ENCODE measurements at regions not wholly inside any gene's neighbourhood (a gene's known extent, or its start where the extent isn't known, plus 50 kb on each side); places are given as distances from the start of the nearest gene placed in this dataset.

GRCh38 chr12:84760091-84760865 lies 152.3 kb downstream of the SLC6A15 start:
- Histone ChIP-seq H3K9ac (ENCODE audit: low read length) (no peak overlapping the region), H3K36me3 (replicated peaks in 1 of 2; ENCODE audit: control extremely low read depth in 1 of 2, control insufficient read depth in 1 of 2, extremely low read depth in 1 of 2, insufficient read depth in 2 of 2, low read length in 1 of 2) (no peaks in the 10 kb centered on the region), H3K4me3 (ENCODE audit: control extremely low read depth in 1 of 5, extremely low read depth in 1 of 5, insufficient read depth in 1 of 5, low read depth in 2 of 5, low read length in 4 of 5) (no peak overlapping the region), H4K20me1 (ENCODE audit: control insufficient read depth, insufficient read depth, low read length, poor library complexity, severe bottlenecking) (no peaks in the 10 kb centered on the region), H2AFZ (ENCODE audit: insufficient read depth, low read depth, low read length, poor library complexity, severe bottlenecking) (no peak overlapping the region), H3K4me2 (replicated peaks; ENCODE audit: low read depth, low read length, poor library complexity, severe bottlenecking) (no peak overlapping the region), H3K79me2 (ENCODE audit: control insufficient read depth, insufficient read depth, low read length) (no peaks in the 10 kb centered on the region), H3K4me1 (ENCODE audit: control insufficient read depth in 2 of 2, insufficient read depth in 2 of 2, low read length in 2 of 2) (no peaks in the 10 kb centered on the region), H3K27ac (ENCODE audit: low read length in 2 of 2) (no peak overlapping the region), H3K27me3 (replicated peaks in 1 of 4; ENCODE audit: control extremely low read depth in 1 of 4, control insufficient read depth in 3 of 4, insufficient read depth in 4 of 4, low read length in 3 of 4) (no peaks in the 10 kb centered on the region), H3K9me3 (ENCODE audit: control extremely low read depth in 1 of 3, control insufficient read depth in 2 of 3, insufficient read depth in 1 of 3, low read length in 2 of 3) (no peaks in the 10 kb centered on the region)
- Mint-ChIP-seq H3K9me3 (ENCODE audit: insufficient read depth) (no peaks in the 10 kb centered on the region), H3K27ac (no peak overlapping the region), H3K4me3 (no peak overlapping the region), H3K27me3 (no peaks in the 10 kb centered on the region), H3K4me1 (no peaks in the 10 kb centered on the region)
- intact Hi-C loops (cut with micrococcal nuclease), result no loop called here
- WGBS (ENCODE audit: insufficient coverage), result no CpG with 5 or more reads among the region's 2 CpGs
- no peak for DNase-seq
- ChIA-PET CTCF (no interaction called here), POLR2A (no interaction called here)
- TF ChIP-seq CTCF (IDR thresholded peaks at IDR 0.05), result no peak
- TF ChIP-seq EZH2 (IDR thresholded peaks at IDR 0.05; ENCODE audit: borderline replicate concordance, insufficient read depth, low read depth, low read length, poor library complexity, severe bottlenecking), result no peak
- ATAC-seq (ENCODE audit: low read depth), result no peak

DNA sequence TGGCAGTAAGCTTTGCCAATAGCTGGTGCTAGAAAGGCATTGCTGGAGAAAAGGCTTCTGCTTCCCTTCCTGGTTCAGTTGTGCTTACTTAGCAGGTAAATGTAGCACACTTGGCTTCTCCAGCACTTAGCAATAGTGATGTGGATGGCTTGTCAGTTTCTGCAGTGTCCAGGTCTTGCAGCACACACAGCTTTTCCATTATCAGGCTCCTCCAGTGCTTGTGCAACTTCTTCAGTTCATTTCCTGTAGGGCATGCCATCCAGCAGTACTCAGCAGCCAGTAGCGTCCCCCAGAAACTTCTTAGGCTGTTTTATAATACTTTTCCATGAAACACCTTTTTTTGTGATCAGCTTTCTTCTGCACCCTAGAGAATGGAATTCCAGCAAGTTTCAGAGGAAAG lies 154.6 kb downstream of the SLC6A15 start:
- no peak for DNase-seq
- no peaks in the 10 kb centered on the region for H3K79me2 ChIP-seq (ENCODE audit: control insufficient read depth, insufficient read depth, low read length)
- WGBS (ENCODE audit: insufficient coverage), result 50% methylated on average over 1 of the region's 1 CpG
- H4K20me1 ChIP-seq (ENCODE audit: control insufficient read depth, insufficient read depth, low read length, poor library complexity, severe bottlenecking), result no peaks in the 10 kb centered on the region
- POLR2A ChIA-PET, result no interaction called here
- H3K4me1 ChIP-seq (ENCODE audit: control insufficient read depth in 2 of 2, insufficient read depth in 2 of 2, low read length in 2 of 2), result no peaks in the 10 kb centered on the region
- no peak overlapping the region for H3K4me3 Mint-ChIP-seq
- H3K27ac ChIP-seq (ENCODE audit: low read length in 2 of 2), result no peak overlapping the region
- no peak overlapping the region for H3K4me2 ChIP-seq (replicated peaks; ENCODE audit: low read depth, low read length, poor library complexity, severe bottlenecking)
- no peaks in the 10 kb centered on the region for H3K27me3 Mint-ChIP-seq
- no peaks in the 10 kb centered on the region for H3K9me3 Mint-ChIP-seq (ENCODE audit: insufficient read depth)
- H3K4me3 ChIP-seq (ENCODE audit: control extremely low read depth in 1 of 5, extremely low read depth in 1 of 5, insufficient read depth in 1 of 5, low read depth in 2 of 5, low read length in 4 of 5), result no peak overlapping the region
- no peak overlapping the region for H2AFZ ChIP-seq (ENCODE audit: insufficient read depth, low read depth, low read length, poor library complexity, severe bottlenecking)
- TF ChIP-seq EZH2 (IDR thresholded peaks at IDR 0.05; ENCODE audit: borderline replicate concordance, insufficient read depth, low read depth, low read length, poor library complexity, severe bottlenecking), result no peak
- no peak for TF ChIP-seq CTCF (IDR thresholded peaks at IDR 0.05)
- no peaks in the 10 kb centered on the region for H3K36me3 ChIP-seq (replicated peaks in 1 of 2; ENCODE audit: control extremely low read depth in 1 of 2, control insufficient read depth in 1 of 2, extremely low read depth in 1 of 2, insufficient read depth in 2 of 2, low read length in 1 of 2)
- intact Hi-C loops (cut with micrococcal nuclease), result no loop called here
- no peaks in the 10 kb centered on the region for H3K4me1 Mint-ChIP-seq
- H3K9ac ChIP-seq (ENCODE audit: low read length), result no peak overlapping the region
- no peak for ATAC-seq (ENCODE audit: low read depth)
- no peak overlapping the region for H3K27ac Mint-ChIP-seq
- H3K9me3 ChIP-seq (ENCODE audit: control extremely low read depth in 1 of 3, control insufficient read depth in 2 of 3, insufficient read depth in 1 of 3, low read length in 2 of 3), result no peaks in the 10 kb centered on the region
- no peaks in the 10 kb centered on the region for H3K27me3 ChIP-seq (replicated peaks in 1 of 4; ENCODE audit: control extremely low read depth in 1 of 4, control insufficient read depth in 3 of 4, insufficient read depth in 4 of 4, low read length in 3 of 4)
- CTCF ChIA-PET, result no interaction called here

Data from B cell (primary cell).